A549 (cell line): ENCODE measurements at regions not wholly inside any gene's neighbourhood (a gene's known extent, or its start where the extent isn't known, plus 50 kb on each side); places are given as distances from the start of the nearest gene placed in this dataset.
"Not testable (repeated sequence)": the region's sequence is repeated elsewhere in the genome, so short reads cannot be mapped to it uniquely, and the experiment has no call there.

Experiments
- ATAC-seq, 2 experiments: fragments of 200-7000 bp in 1 of 2; fragments of >200 bp in 1 of 2; cut with Nextera tagmentation in 1 of 2; cut with Tn5 transposase in 1 of 2; 3 replicates each; pipeline versions ENCODE4 v1.8.0 to v1.9.1; 2018 to 2020; ENCODE audit warnings: mild to moderate bottlenecking in 1 of 2, moderate library complexity in 1 of 2
- CTCF ChIA-PET: fragments of 300-600 bp; sonication (Branson Sonifier 250); formaldehyde crosslinking; extraction: SDS; loops from one replicate; lab custom pipeline; 2021; ENCODE audit warnings: antibody characterized with exemption, inconsistent platforms; lab: Yijun Ruan, JAX
- POLR2A ChIA-PET: fragments of 350-600 bp; formaldehyde crosslinking; extraction: SDS; loops from one replicate; lab custom pipeline; 2021; ENCODE audit warnings: antibody characterized with exemption, inconsistent platforms; lab: Yijun Ruan, JAX
- DNase-seq, 2 experiments: peaks; one replicate each; pipeline versions ENCODE4 v3.0.0 to v3.0.0-alpha.2; 2011 to 2016; ENCODE audit warnings: low read depth in 1 of 2, low spot score in 1 of 2
- FAIRE-seq: peaks from 2 replicates; lab custom pipeline; 2011; peaks lifted over from hg19 to GRCh38; lab: Jason Lieb, UNC
- H3K27ac ChIP-seq, 2 experiments: fragments of >200 bp; sonication (Bioruptor Twin); formaldehyde crosslinking; 3 replicates each; pipeline ENCODE4 v1.5.1; 2016 to 2017
- H3K4me1 ChIP-seq: fragments of >200 bp; sonication (Bioruptor Twin); formaldehyde crosslinking; 3 replicates; pipeline ENCODE4 v1.6.1; 2016
- H3K4me2 ChIP-seq: fragments of >200 bp; sonication (Bioruptor Twin); formaldehyde crosslinking; 3 replicates; pipeline ENCODE4 v1.6.1; 2016
- H3K4me3 ChIP-seq: fragments of >200 bp; sonication (Bioruptor Twin); formaldehyde crosslinking; 3 replicates; pipeline ENCODE4 v1.5.1; 2016
- H3K9me3 ChIP-seq: fragments of >200 bp; sonication (Bioruptor Twin); formaldehyde crosslinking; 3 replicates; pipeline ENCODE4 v1.6.1; 2016
- CEBPB ChIP-seq, 2 experiments: fragments of >200 bp in 1 of 2; sonication (Bioruptor Twin) in 1 of 2; formaldehyde crosslinking in 1 of 2; IDR thresholded peaks; 2 replicates each; pipeline ENCODE4 v1.6.1; 2012 to 2016
- CHD2 ChIP-seq: fragments of 150-350 bp; IDR thresholded peaks from 2 replicates; pipeline ENCODE4 v1.6.1; 2014; ENCODE audit warnings: low read length; ENCODE audit not compliant: partially characterized antibody
- EHF ChIP-seq: fragments of 250-450 bp; sonication (Bioruptor Pico); IDR thresholded peaks from 2 replicates; pipeline ENCODE4 v1.5.0; 2020; ENCODE audit warnings: mild to moderate bottlenecking
- EHMT2 ChIP-seq: fragments of 200-600 bp; sonication (generic); IDR thresholded peaks from 2 replicates; pipeline ENCODE4 v1.6.1; 2016; ENCODE audit warnings: antibody characterized with exemption, low read depth, mild to moderate bottlenecking, moderate library complexity
- ELK1 ChIP-seq: fragments of 150-350 bp; IDR thresholded peaks from 2 replicates; pipeline ENCODE4 v1.6.1; 2014; ENCODE audit warnings: low read depth, mild to moderate bottlenecking, low read length
- FOSB ChIP-seq: fragments of 250-450 bp; sonication (Bioruptor Pico); IDR thresholded peaks from 2 replicates; pipeline ENCODE4 v1.5.0; 2020; ENCODE audit warnings: mild to moderate bottlenecking, moderate library complexity
- FOSL2 ChIP-seq, 2 experiments: fragments of 450-650 bp in 1 of 2; fragments of >200 bp in 1 of 2; sonication (Bioruptor Twin) in 1 of 2; formaldehyde crosslinking; IDR thresholded peaks; 2 replicates each; pipeline versions ENCODE4 v1.5.0 to v1.6.1; 2016 to 2020; ENCODE audit warnings: mild to moderate bottlenecking in 1 of 2, moderate library complexity in 1 of 2
- GATA3 ChIP-seq: IDR thresholded peaks from 2 replicates; pipeline ENCODE4 v1.6.1; 2012; ENCODE audit warnings: borderline replicate concordance
- HES2 ChIP-seq: fragments of >200 bp; sonication (Bioruptor Twin); formaldehyde crosslinking; IDR thresholded peaks from 2 replicates; pipeline ENCODE4 v1.6.1; 2016
- HEYL ChIP-seq: fragments of 250-450 bp; sonication (Bioruptor Pico); IDR thresholded peaks from 2 replicates; pipeline ENCODE4 v1.8.0; 2021; ENCODE audit warnings: mild to moderate bottlenecking, moderate library complexity
- HMGXB4 ChIP-seq: fragments of 250-450 bp; sonication (Bioruptor Pico); IDR thresholded peaks from 2 replicates; pipeline ENCODE4 v1.5.0; 2021; ENCODE audit warnings: mild to moderate bottlenecking, moderate library complexity, borderline replicate concordance
- JUN ChIP-seq, 2 experiments: fragments of >200 bp; sonication (Bioruptor Twin); formaldehyde crosslinking; IDR thresholded peaks; 2 replicates in 1 of 2; 3 replicates in 1 of 2; pipeline ENCODE4 v1.6.1; 2016 to 2017
- MAX ChIP-seq: IDR thresholded peaks from 2 replicates; pipeline ENCODE4 v1.6.1; 2012
- PBX3 ChIP-seq: IDR thresholded peaks from 2 replicates; pipeline ENCODE4 v1.6.1; 2012
- PHF8 ChIP-seq: fragments of 200-600 bp; sonication (generic); IDR thresholded peaks from 2 replicates; pipeline ENCODE4 v1.6.1; 2016; ENCODE audit warnings: low read depth, mild to moderate bottlenecking, antibody characterized with exemption, moderate library complexity, borderline replicate concordance
- POLR2A ChIP-seq: IDR thresholded peaks from 2 replicates; pipeline ENCODE4 v1.6.1; 2012; ENCODE audit warnings: mild to moderate bottlenecking, low read length
- RCOR1 ChIP-seq: fragments of 150-350 bp; IDR thresholded peaks from 2 replicates; pipeline ENCODE4 v1.6.1; 2014; ENCODE audit warnings: antibody characterized with exemption, low read length, low read depth
- REST ChIP-seq: fragments of 200-600 bp; sonication (generic); IDR thresholded peaks from 2 replicates; pipeline ENCODE4 v1.6.1; 2016; ENCODE audit warnings: antibody characterized with exemption, mild to moderate bottlenecking, moderate library complexity
- RFX5 ChIP-seq: fragments of 450-650 bp; IDR thresholded peaks from 2 replicates; pipeline ENCODE4 v1.7.1; 2014; ENCODE audit warnings: antibody characterized with exemption, mild to moderate bottlenecking, moderate library complexity
- TFCP2L1 ChIP-seq: fragments of 250-450 bp; sonication (Bioruptor Pico); IDR thresholded peaks from 2 replicates; pipeline ENCODE4 v1.5.0; 2021; ENCODE audit warnings: mild to moderate bottlenecking
- TP53 ChIP-seq: fragments of 250-450 bp; sonication (Bioruptor Pico); IDR thresholded peaks from 2 replicates; pipeline ENCODE4 v1.5.0; 2021; ENCODE audit warnings: mild to moderate bottlenecking, moderate library complexity
- ZC3H11A ChIP-seq: fragments of 450-650 bp; IDR thresholded peaks from 2 replicates; pipeline ENCODE4 v1.6.1; 2014; ENCODE audit warnings: antibody characterized with exemption, mild to moderate bottlenecking
- ZFP36 ChIP-seq: fragments of 450-650 bp; IDR thresholded peaks from 2 replicates; pipeline ENCODE4 v1.6.1; 2014; ENCODE audit warnings: borderline replicate concordance; ENCODE audit not compliant: partially characterized antibody
- WGBS: methylation state at CpG from one replicate; pipeline ENCODE4 v1.1.6; 2017; ENCODE audit errors: missing lambda C conversion rate; 5-methylcytosine and 5-hydroxymethylcytosine counted together

- no peak for FAIRE-seq
Measured at GRCh38 chr21:18550361-18550760, 146.8 kb upstream of the TMPRSS15 start.

GRCh38 chr21:18553786-18554185 lies 150.2 kb upstream of the TMPRSS15 start:
- no peak for DNase-seq
- ChIA-PET CTCF (no interaction called here), POLR2A (no interaction called here)
- TF ChIP-seq REST, result no peak
- no peak for TF ChIP-seq RCOR1
- Histone ChIP-seq H3K4me2 (no peak overlapping the region), H3K27ac (no peak overlapping the region), H3K9me3 (no peaks in the 10 kb centered on the region), H3K4me3 (no peak overlapping the region), H3K4me1 (no peaks in the 10 kb centered on the region)
- no peak for FAIRE-seq
- ATAC-seq, result no peak
- 43% methylated on average over 2 of the region's 2 CpGs for WGBS

More at GRCh38 chr21:18550361-18550760, 146.8 kb upstream of the TMPRSS15 start:
- ChIA-PET POLR2A (no interaction called here), CTCF (no interaction called here)
- Histone ChIP-seq H3K4me2 (no peak overlapping the region), H3K4me3 (no peak overlapping the region), H3K27ac (no peak overlapping the region), H3K4me1 (no peaks in the 10 kb centered on the region), H3K9me3 (no peaks in the 10 kb centered on the region)
- TF ChIP-seq PBX3, result no peak
- no peak for TF ChIP-seq EHF
- no peak for TF ChIP-seq GATA3
- no peak for TF ChIP-seq HEYL (CRISPR knock-in tag)
- no peak for TF ChIP-seq FOSL2 (IDR thresholded peaks at IDR 0.05)
- TF ChIP-seq FOSL2 (CRISPR knock-in tag; IDR thresholded peaks at IDR 0.05), result no peak
- TF ChIP-seq CEBPB (IDR thresholded peaks at IDR 0.05), result no peak
- WGBS, result 48% methylated on average over 3 of the region's 3 CpGs
- ATAC-seq, result no peak
- DNase-seq, result no peak

GRCh38 chr21:18567770-18568169 lies 164.2 kb upstream of the TMPRSS15 start:
- H3K4me3 ChIP-seq, POLR2A ChIA-PET, H3K4me1 ChIP-seq, H3K9me3 ChIP-seq, CTCF ChIA-PET, H3K27ac ChIP-seq, H3K4me2 ChIP-seq, DNase-seq, FAIRE-seq, ATAC-seq: not testable (repeated sequence)
- WGBS, result 49% methylated on average over 10 of the region's 10 CpGs

GRCh38 chr21:18588001-18588662 lies 184.5 kb upstream of the TMPRSS15 start:
- ChIA-PET CTCF (interaction anchor here (0.6 kb wide), 1 partner anchor 293 kb away, joined by 4 read pairs; no protein-coding TSS in a partner anchor), POLR2A (no interaction called here)
- no peak overlapping the region for H3K4me2 ChIP-seq
- H3K4me1 ChIP-seq, result no peaks in the 10 kb centered on the region
- FAIRE-seq, result no peak
- no peak overlapping the region for H3K27ac ChIP-seq
- 15% methylated on average over 4 of the region's 4 CpGs for WGBS
- no peaks in the 10 kb centered on the region for H3K9me3 ChIP-seq
- H3K4me3 ChIP-seq, result no peak overlapping the region
- no peak for ATAC-seq
- DNase-seq, result no peak
- TF ChIP-seq EHMT2 (no peak), RCOR1 (no peak), HES2 (no peak), POLR2A (no peak), TFCP2L1 (CRISPR knock-in tag) (no peak), JUN (IDR thresholded peaks at IDR 0.05) (no peak), ELK1 (no peak), ZC3H11A (no peak), CHD2 (no peak), ZFP36 (no peak), RFX5 (no peak), TP53 (CRISPR knock-in tag) (no peak), MAX (no peak), PHF8 (no peak), FOSB (CRISPR knock-in tag) (no peak), HMGXB4 (CRISPR knock-in tag) (no peak)
